HG02884 (cell line): ENCODE measurements at regions not wholly inside any gene's neighbourhood (a gene's known extent, or its start where the extent isn't known, plus 50 kb on each side); places are given as distances from the start of the nearest gene placed in this dataset.

ENCODE experiments used
- ATAC-seq: cut with Tn5 transposase; IDR thresholded peaks from one replicate; pipeline ENCODE4 v1.9.1; 2021; ENCODE audit warnings: mild to moderate bottlenecking, moderate library complexity; ENCODE audit not compliant: unreplicated experiment

GRCh38 chr18:26621161-26622026 is 73.0 kb upstream of the KCTD1 start:
- ATAC-seq, result peak; percentile 95

GRCh38 chr18:26619350-26619749 is 71.0 kb upstream of the KCTD1 start:
- ATAC-seq, result no peak

GRCh38 chr18:26618135-26618534 is 69.8 kb upstream of the KCTD1 start:
- ATAC-seq, result no peak

GRCh38 chr18:26617151-26617554 is 68.8 kb upstream of the KCTD1 start:
- ATAC-seq, result no peak

- ATAC-seq, result no peak
These were observed 66.0 kb upstream of the KCTD1 start for GRCh38 chr18:26614374-26614773.
